OCI-LY1 (cell line): ENCODE measurements at regions not wholly inside any gene's neighbourhood (a gene's known extent, or its start where the extent isn't known, plus 50 kb on each side); places are given as distances from the start of the nearest gene placed in this dataset.

Source experiments
- EZH2 ChIP-seq: fragments of 200-600 bp; sonication (generic), shearing (Covaris generic); IDR thresholded peaks from 2 replicates; pipeline ENCODE4 v1.8.0; 2017; ENCODE audit warnings: borderline replicate concordance, mixed run types, mild to moderate bottlenecking, antibody characterized with exemption, low read length, moderate library complexity, mixed read lengths
- TF ChIP-seq, protein P1 (sequence below): fragments of 200-600 bp; sonication (generic), shearing (Covaris generic); IDR thresholded peaks from 2 replicates; pipeline ENCODE4 v1.5.1; 2017; ENCODE audit warnings: mild to moderate bottlenecking, antibody characterized with exemption, low read length, moderate library complexity, mixed read lengths

DNA sequence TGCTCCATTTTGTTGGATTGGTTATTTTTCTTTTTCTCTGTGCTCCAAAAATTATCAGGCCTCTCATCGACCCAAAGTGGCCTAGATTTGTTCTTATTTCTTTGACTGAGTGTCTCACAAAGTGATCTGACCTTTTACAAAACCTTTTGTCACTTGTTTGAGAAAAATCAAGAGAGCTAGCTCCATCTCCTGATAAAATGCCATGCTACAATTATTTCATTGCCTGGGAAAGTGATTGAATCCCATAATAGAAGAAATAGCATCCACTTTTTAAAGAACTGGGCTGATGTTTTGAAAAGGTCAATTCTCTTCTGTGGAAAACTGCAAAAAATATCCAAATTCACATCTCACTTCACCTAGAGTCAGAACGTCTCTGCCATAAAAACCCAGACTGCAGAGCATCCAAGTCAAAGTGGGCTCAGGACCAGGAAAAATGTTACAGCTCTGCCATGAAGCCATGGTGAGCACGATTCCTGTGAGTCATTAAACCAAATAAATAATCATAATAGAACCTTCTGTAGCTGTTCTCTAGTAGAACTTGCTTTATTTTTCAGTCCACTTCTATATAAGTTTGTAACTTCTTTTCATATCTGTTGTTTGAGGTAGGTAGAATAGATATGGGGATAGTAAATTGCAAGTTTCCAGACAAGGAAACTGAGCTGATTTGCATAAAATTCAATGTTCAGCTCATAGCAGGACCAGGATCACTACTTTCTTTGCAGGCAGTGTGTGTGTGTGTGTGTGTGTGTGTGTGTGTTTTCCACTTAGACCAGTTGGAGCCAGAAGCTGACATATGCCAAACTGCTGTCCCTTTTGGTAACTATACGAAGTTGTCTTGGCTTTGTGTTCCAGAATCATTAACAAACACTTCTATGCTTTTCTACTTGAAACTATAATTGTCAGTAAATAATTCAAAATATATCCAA lies 632.5 kb upstream of the ANKRD30A start:
- TF ChIP-seq, protein P1, sequence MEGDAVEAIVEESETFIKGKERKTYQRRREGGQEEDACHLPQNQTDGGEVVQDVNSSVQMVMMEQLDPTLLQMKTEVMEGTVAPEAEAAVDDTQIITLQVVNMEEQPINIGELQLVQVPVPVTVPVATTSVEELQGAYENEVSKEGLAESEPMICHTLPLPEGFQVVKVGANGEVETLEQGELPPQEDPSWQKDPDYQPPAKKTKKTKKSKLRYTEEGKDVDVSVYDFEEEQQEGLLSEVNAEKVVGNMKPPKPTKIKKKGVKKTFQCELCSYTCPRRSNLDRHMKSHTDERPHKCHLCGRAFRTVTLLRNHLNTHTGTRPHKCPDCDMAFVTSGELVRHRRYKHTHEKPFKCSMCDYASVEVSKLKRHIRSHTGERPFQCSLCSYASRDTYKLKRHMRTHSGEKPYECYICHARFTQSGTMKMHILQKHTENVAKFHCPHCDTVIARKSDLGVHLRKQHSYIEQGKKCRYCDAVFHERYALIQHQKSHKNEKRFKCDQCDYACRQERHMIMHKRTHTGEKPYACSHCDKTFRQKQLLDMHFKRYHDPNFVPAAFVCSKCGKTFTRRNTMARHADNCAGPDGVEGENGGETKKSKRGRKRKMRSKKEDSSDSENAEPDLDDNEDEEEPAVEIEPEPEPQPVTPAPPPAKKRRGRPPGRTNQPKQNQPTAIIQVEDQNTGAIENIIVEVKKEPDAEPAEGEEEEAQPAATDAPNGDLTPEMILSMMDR: no peak
- TF ChIP-seq EZH2: no peak
